C4-2B (cell line): ENCODE measurements at regions not wholly inside any gene's neighbourhood (a gene's known extent, or its start where the extent isn't known, plus 50 kb on each side); places are given as distances from the start of the nearest gene placed in this dataset.
A peak's percentile ranks its signal among the peaks of the same experiment; 100 is the strongest.
"Not testable (repeated sequence)": the region's sequence is repeated elsewhere in the genome, so short reads cannot be mapped to it uniquely, and the experiment has no call there.

Source experiments
- H3K27ac ChIP-seq: fragments of 450-650 bp; 2 replicates; pipeline ENCODE4 v1.5.1; 2017
- CTCF ChIP-seq: fragments of 450-650 bp; conservative IDR thresholded peaks from 2 replicates; pipeline ENCODE4 v1.5.1; 2017; ENCODE audit warnings: mild to moderate bottlenecking
- ZFX ChIP-seq: fragments of 450-650 bp; IDR thresholded peaks from 2 replicates; pipeline ENCODE4 v1.6.1; 2017

GRCh38 chr6:21931641-21932335 is 338.2 kb downstream of the SOX4 start:
- H3K27ac ChIP-seq, result no peak overlapping the region
- no peak for TF ChIP-seq CTCF

DNA sequence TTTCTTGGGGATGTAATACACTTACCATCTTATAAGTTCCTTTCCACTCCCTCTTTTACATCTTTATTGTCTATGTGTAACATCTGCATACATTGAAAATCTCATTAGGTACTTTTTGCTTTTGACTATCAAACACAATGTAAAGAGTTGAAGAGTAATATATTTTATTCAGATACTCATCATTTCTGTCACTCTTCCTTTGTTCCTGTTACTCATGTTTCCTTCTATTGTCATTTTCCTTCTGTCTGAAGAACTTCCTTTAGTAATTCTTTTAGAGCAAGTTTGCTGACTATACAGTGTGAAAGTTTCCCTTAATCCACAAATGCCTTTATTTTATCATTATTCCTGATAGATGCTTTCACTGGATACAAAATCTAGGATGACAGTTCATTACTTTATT is 339.8 kb downstream of the SOX4 start:
- TF ChIP-seq ZFX (no peak), CTCF (no peak)
- H3K27ac ChIP-seq, result no peak overlapping the region

DNA sequence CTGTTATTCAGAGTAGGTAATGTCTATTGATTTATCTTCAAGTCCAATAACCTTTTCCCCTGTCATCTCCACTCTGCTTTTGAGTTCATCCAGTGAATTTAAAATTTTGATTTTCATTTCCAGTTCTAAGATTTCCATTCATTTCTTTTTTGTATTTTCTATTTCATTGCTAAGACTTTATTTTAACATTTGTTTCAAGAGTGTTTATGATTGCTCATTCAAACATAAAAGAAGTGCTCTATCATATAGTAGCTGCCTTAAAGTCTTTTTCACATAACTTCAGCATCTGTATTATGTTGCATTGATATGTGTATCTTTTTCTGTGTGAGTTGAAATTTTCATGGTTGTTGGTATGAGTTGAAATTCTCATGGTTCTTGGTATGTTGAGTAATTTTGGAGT is 341.6 kb downstream of the SOX4 start:
- H3K27ac ChIP-seq, result no peak overlapping the region
- TF ChIP-seq CTCF, result no peak
- no peak for TF ChIP-seq ZFX

DNA sequence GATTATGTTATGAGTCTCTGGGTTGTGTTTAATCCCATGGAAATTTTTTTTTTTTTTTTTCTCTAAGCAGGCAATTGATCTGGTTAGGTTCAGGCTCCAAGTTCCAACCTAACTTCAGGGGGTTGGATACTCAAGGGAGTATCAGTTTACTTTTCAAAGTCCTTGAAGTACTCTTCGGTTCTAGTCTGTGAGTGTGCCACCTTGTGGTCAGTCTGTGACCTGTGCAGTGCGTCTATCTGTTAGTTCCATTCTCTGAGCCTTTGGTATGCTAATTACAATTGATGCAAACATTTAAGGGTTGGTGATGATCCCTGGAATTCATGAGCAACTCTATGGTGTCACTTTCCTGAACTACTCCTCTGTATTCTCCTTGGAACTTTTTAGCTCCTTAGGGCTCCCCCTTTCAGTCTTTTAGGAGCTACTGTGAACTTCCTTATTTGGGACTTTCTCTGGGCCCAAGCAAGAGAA is 342.0 kb downstream of the SOX4 start:
- TF ChIP-seq CTCF (peak; percentile 80), ZFX (no peak)
- H3K27ac ChIP-seq, result no peak overlapping the region

GRCh38 chr6:21937466-21937865 is 343.9 kb downstream of the SOX4 start:
- no peak for TF ChIP-seq CTCF
- no peak for TF ChIP-seq ZFX
- no peak overlapping the region for H3K27ac ChIP-seq

DNA sequence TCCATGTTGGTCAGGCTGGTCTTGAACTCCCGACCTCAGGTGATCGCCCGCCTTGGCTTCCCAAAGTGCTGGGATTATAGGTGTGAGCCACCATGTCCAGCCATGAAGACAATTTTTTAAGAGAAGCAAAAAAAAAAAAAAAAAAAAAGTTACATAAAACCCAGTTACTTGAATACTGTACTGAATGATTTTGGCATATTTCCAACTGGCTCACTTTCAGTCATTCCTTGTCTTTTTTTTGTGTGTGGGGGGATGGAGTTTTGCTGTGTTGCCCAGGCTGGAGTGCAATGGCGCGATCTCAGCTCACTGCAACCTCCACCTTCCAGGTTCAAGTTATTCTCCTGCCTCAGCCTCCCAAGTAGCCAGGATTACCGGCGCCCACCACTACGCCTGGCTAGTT is 345.5 kb downstream of the SOX4 start:
- H3K27ac ChIP-seq, result not testable (repeated sequence)

GRCh38 chr6:21941926-21942325 is 348.4 kb downstream of the SOX4 start:
- H3K27ac ChIP-seq, result no peak overlapping the region
- no peak for TF ChIP-seq CTCF

DNA sequence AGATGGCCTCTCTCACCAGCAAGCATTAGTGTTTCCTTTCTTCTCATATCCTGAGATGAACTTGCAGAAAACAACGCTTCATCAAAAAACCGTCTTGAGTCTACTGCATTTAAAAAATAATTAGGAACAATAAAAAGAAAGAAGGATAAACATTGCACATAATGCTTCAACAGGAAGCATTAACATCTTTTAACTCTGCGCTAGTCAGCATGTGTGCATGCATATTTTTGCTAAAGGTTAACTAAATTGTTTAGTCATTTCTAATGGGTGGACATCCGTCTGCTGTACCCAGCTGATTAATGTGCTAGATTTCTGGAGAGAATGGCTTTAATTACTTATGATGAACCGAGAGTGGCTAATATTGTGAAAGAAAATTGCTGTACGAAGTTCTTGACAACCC is 349.3 kb downstream of the SOX4 start:
- TF ChIP-seq CTCF, result no peak
- no peak for TF ChIP-seq ZFX
- H3K27ac ChIP-seq, result no peak overlapping the region
